ENCODE measurements at regions not wholly inside any gene's neighbourhood (a gene's known extent, or its start where the extent isn't known, plus 50 kb on each side); places are given as distances from the start of the nearest gene placed in this dataset.

- TF ChIP-seq THRA (CRISPR knock-in tag; IDR thresholded peaks at IDR 0.05; ENCODE audit: borderline replicate concordance) = no peak
- TF ChIP-seq ELF1 (CRISPR knock-in tag; IDR thresholded peaks at IDR 0.05) = no peak
- 0 out of 2 replicates have a peak, but pooled peaks have one; percentile 31 for TF ChIP-seq KDM1A (CRISPR knock-in tag; IDR thresholded peaks at IDR 0.05)
- no peak for TF ChIP-seq ZKSCAN8 (CRISPR knock-in tag; IDR thresholded peaks at IDR 0.05; ENCODE audit: borderline replicate concordance)
- TF ChIP-seq ELK4 (CRISPR knock-in tag; IDR thresholded peaks at IDR 0.05; ENCODE audit: borderline replicate concordance) = no peak
- TF ChIP-seq ZFY (CRISPR knock-in tag; IDR thresholded peaks at IDR 0.05) = peak; percentile 39; the same call in 1 of the 2 replicates
- TF ChIP-seq TFE3 (CRISPR knock-in tag; IDR thresholded peaks at IDR 0.05) = no peak
- TF ChIP-seq MED1 (CRISPR knock-in tag; IDR thresholded peaks at IDR 0.05) = peak; percentile 31; the same call in 1 of the 2 replicates
- peak; percentile 86 for TF ChIP-seq JUN (CRISPR knock-in tag; IDR thresholded peaks at IDR 0.05)
- TF ChIP-seq ZNF263 (CRISPR knock-in tag; IDR thresholded peaks at IDR 0.05) = 0 out of 2 replicates have a peak, but pooled peaks have one; percentile 30
- peak; percentile 90 for TF ChIP-seq JUND (CRISPR knock-in tag; IDR thresholded peaks at IDR 0.05)
- TF ChIP-seq BRCA1 (CRISPR knock-in tag; IDR thresholded peaks at IDR 0.05) = no peak
- TF ChIP-seq KLF15 (CRISPR knock-in tag; IDR thresholded peaks at IDR 0.05; ENCODE audit: borderline replicate concordance) = no peak
- no peak for TF ChIP-seq SNAI1 (CRISPR knock-in tag; IDR thresholded peaks at IDR 0.05; ENCODE audit: borderline replicate concordance)
- TF ChIP-seq PCBP2 (optimal IDR thresholded peaks at IDR 0.05; ENCODE audit: low read depth, low read length, poor library complexity, severe bottlenecking) = no peak
- no peak for TF ChIP-seq ZNF547 (CRISPR knock-in tag; IDR thresholded peaks at IDR 0.05)
- TF ChIP-seq MYPOP (CRISPR knock-in tag; IDR thresholded peaks at IDR 0.05) = 0 out of 2 replicates have a peak, but pooled peaks have one; percentile 53
- TF ChIP-seq SRF (IDR thresholded peaks at IDR 0.05; ENCODE audit: low read depth, low read length) = no peak
- no peak for TF ChIP-seq HMGXB3 (CRISPR knock-in tag; IDR thresholded peaks at IDR 0.05; ENCODE audit: borderline replicate concordance)
- TF ChIP-seq NR0B2 (CRISPR knock-in tag; IDR thresholded peaks at IDR 0.05) = no peak
- no peak for TF ChIP-seq ZNF205 (CRISPR knock-in tag; IDR thresholded peaks at IDR 0.05)
These were observed 88.6 kb upstream of the RASGRF1 start (continued) for GRCh38 chr15:79179108-79179561.

Data from HepG2 (cell line).